Tibial nerve (tissue), 4 donors: ENCODE measurements at regions not wholly inside any gene's neighbourhood (a gene's known extent, or its start where the extent isn't known, plus 50 kb on each side); places are given as distances from the start of the nearest gene placed in this dataset.

Experiments used
- DNase-seq, 2 donors: peaks; one replicate each; pipeline ENCODE4 v3.0.0-alpha.2; 2019; ENCODE audit warnings: low spot score in 2 of 2
- H3K27ac ChIP-seq, 4 donors: fragments of 200-600 bp; sonication (generic) in 3 of 4; one replicate each; pipeline ENCODE4 v1.5.1; 2017 to 2019; ENCODE audit warnings: mild to moderate bottlenecking in 1 of 4
- H3K27me3 ChIP-seq, 2 donors: fragments of 200-600 bp; sonication (generic) in 1 of 2; one replicate each; pipeline versions ENCODE4 v1.5.1 to v1.6.0; 2017 to 2019
- H3K36me3 ChIP-seq, 3 donors: fragments of 200-600 bp; sonication (generic); one replicate each; pipeline ENCODE4 v1.5.1; 2018 to 2019
- H3K4me1 ChIP-seq, 4 donors: fragments of 200-600 bp; sonication (generic) in 3 of 4; one replicate each; pipeline ENCODE4 v1.5.1; 2017 to 2019
- H3K4me3 ChIP-seq, 4 donors: fragments of 200-600 bp; sonication (generic) in 3 of 4; one replicate each; pipeline ENCODE4 v1.5.1; 2017 to 2019; ENCODE audit warnings: mild to moderate bottlenecking in 1 of 4, moderate library complexity in 1 of 4
- H3K9me3 ChIP-seq, 4 donors: fragments of 200-600 bp; sonication (generic) in 3 of 4; one replicate each; pipeline ENCODE4 v1.5.1; 2017 to 2019
- EP300 ChIP-seq, 2 donors: sonication (generic); formaldehyde crosslinking; IDR thresholded peaks; one replicate each; pipeline ENCODE4 v1.6.1; 2017; ENCODE audit warnings: antibody characterized with exemption in 2 of 2, mild to moderate bottlenecking in 1 of 2
- POLR2A ChIP-seq, 2 donors: fragments of 450-650 bp; IDR thresholded peaks; one replicate each; pipeline ENCODE4 v1.6.1; 2017; ENCODE audit warnings: antibody characterized with exemption in 2 of 2, mild to moderate bottlenecking in 2 of 2, moderate library complexity in 2 of 2
- WGBS, 2 donors: methylation state at CpG; one replicate each; pipeline ENCODE4 v1.1.5; 2018; 5-methylcytosine and 5-hydroxymethylcytosine counted together
- TF ChIP-seq, protein P1 (sequence below), 5 experiments: fragments of 200-600 bp in 3 of 5; fragments of 450-650 bp in 2 of 5; sonication (generic) in 3 of 5; IDR thresholded peaks; one replicate each; pipeline ENCODE4 v1.5.1; 2016 to 2019; ENCODE audit warnings: antibody characterized with exemption in 5 of 5, mild to moderate bottlenecking in 3 of 5, moderate library complexity in 2 of 5

DNA sequence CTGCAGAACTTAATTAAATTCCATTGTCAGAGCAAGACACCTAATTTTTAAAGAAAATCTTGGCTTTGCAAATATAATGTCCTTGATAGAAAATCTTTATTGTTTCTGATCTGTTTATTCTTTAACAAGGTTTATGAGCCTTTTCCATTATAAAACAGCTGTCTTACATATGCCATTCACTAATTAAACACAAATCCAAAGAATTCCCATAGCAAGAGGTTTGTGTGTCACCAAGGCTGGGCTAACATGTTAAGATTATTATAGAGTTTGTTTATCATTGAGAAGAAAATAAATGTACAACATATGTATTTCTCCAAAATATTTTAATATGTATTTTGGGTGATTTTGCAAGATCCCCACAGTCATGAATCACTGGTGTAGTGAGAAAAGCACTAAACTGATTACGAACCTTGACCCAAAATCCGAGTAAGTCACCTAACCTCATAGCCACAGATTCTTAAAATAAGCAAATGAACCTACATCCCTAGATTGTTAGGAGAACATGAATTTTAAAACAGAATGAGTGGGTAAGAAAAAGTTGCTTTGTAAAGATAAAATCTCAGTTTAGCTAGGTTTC is 694.8 kb upstream of the INTU start:
- H3K4me1 ChIP-seq = no peaks in the 10 kb centered on the region
- no peaks in the 10 kb centered on the region for H3K27me3 ChIP-seq
- no peak overlapping the region for H3K4me3 ChIP-seq
- 85 to 90% methylated on average over 2 of the region's 2 CpGs for WGBS, 2 donors
- TF ChIP-seq EP300 (IDR thresholded peaks at IDR 0.05) = no peak
- TF ChIP-seq, protein P1, sequence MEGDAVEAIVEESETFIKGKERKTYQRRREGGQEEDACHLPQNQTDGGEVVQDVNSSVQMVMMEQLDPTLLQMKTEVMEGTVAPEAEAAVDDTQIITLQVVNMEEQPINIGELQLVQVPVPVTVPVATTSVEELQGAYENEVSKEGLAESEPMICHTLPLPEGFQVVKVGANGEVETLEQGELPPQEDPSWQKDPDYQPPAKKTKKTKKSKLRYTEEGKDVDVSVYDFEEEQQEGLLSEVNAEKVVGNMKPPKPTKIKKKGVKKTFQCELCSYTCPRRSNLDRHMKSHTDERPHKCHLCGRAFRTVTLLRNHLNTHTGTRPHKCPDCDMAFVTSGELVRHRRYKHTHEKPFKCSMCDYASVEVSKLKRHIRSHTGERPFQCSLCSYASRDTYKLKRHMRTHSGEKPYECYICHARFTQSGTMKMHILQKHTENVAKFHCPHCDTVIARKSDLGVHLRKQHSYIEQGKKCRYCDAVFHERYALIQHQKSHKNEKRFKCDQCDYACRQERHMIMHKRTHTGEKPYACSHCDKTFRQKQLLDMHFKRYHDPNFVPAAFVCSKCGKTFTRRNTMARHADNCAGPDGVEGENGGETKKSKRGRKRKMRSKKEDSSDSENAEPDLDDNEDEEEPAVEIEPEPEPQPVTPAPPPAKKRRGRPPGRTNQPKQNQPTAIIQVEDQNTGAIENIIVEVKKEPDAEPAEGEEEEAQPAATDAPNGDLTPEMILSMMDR (IDR thresholded peaks at IDR 0.05) = no peak
- TF ChIP-seq POLR2A (IDR thresholded peaks at IDR 0.05) = no peak
- no peaks in the 10 kb centered on the region for H3K9me3 ChIP-seq
- no peak for DNase-seq
- H3K27ac ChIP-seq = no peak overlapping the region
- H3K36me3 ChIP-seq = no peaks in the 10 kb centered on the region

DNA sequence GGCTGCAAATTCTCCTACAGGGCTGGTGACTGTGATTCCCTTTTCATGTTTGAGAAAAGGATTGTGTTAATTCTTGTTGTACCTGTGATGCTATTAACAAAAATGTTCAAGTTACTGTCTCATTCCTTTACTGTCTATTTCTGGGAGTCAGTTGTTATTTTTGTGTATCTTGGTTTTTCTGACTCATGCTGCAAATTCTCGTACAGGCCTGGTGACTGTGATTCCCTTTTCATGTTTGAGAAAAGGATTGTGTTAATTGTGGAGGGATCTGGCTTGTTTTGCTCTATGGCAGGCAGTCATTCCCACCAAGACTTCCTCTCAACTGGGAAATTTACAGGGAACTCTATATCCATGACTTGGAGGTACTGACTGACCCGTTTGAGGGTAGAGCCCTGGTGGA is 693.4 kb upstream of the INTU start:
- H3K27me3 ChIP-seq = no peaks in the 10 kb centered on the region
- 51 to 61% methylated on average over 2 of the region's 2 CpGs for WGBS, 2 donors
- H3K4me1 ChIP-seq = no peaks in the 10 kb centered on the region
- no peak for DNase-seq
- H3K4me3 ChIP-seq = no peak overlapping the region
- no peaks in the 10 kb centered on the region for H3K36me3 ChIP-seq
- TF ChIP-seq EP300 (IDR thresholded peaks at IDR 0.05) (no peak), POLR2A (IDR thresholded peaks at IDR 0.05) (no peak)
- TF ChIP-seq, protein P1 (IDR thresholded peaks at IDR 0.05) = no peak
- H3K27ac ChIP-seq = no peak overlapping the region
- no peaks in the 10 kb centered on the region for H3K9me3 ChIP-seq

DNA sequence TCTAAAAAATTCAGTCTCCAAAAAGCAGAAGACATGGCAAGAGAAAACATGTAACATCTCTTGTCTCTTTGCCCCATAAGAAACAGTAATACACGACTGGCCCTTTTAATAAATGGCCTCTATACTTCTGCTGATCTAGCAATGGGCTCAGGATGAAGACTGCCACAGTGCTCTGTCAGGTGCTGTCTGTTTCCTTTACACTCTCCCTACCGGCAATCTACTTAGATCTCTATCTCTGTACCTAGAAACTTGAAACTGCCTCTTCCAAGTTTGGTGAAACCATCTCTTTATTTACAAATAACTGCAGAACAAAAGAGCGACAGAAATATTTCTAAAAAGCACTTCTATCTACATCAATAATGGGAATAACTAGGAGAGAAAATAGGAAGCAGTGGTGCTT is 685.2 kb upstream of the INTU start:
- no peak for DNase-seq
- TF ChIP-seq EP300 (IDR thresholded peaks at IDR 0.05) = no peak
- no peak for TF ChIP-seq POLR2A (IDR thresholded peaks at IDR 0.05)
- TF ChIP-seq, protein P1 (IDR thresholded peaks at IDR 0.05) = no peak
- H3K4me3 ChIP-seq = no peak overlapping the region
- H3K27ac ChIP-seq = no peak overlapping the region
- no peaks in the 10 kb centered on the region for H3K4me1 ChIP-seq
- no peaks in the 10 kb centered on the region for H3K27me3 ChIP-seq
- WGBS, 2 donors = 80 to 82% methylated on average over 3 of the region's 3 CpGs
- no peaks in the 10 kb centered on the region for H3K9me3 ChIP-seq
- no peaks in the 10 kb centered on the region for H3K36me3 ChIP-seq

DNA sequence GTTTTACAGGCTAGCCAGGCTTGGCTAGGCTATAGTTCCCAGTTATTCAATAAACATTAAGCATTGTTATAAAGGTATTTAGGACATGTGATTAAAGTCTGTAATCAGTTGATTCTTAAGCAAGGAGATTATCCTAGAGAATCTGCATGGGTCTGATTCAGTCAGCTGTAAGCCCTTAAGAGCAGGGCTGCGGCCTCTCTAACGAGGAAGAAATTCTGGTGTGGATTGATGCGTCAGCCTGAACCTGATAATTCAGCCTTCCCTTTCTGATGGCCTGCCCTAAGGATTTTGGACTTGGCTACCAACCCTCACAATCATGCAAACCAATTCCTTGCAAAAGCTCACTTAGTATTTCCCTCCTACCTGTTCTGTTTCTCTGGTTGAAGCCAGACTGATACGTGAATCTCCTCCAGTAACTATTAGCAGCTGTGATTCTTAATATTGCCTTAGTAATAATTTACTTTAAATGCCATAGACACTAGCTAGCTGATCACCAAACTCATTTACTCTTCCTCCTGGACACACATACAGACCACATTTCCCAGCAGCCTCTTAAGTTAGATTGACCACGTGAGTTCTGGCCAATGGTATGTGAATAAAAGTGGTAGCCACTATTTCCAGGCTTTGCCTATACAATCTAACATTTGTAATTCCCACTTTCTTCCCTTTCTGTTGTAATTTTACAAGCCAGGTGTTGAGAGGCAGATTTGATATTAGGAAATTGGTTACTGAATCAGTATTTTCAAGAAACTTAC is 678.0 kb upstream of the INTU start:
- no peak for DNase-seq
- H3K4me1 ChIP-seq = no peaks in the 10 kb centered on the region
- no peaks in the 10 kb centered on the region for H3K36me3 ChIP-seq
- TF ChIP-seq POLR2A (IDR thresholded peaks at IDR 0.05) = no peak
- TF ChIP-seq EP300 (IDR thresholded peaks at IDR 0.05) = no peak
- TF ChIP-seq, protein P1 (IDR thresholded peaks at IDR 0.05) = no peak
- 92 to 96% methylated on average over 5 of the region's 5 CpGs for WGBS, 2 donors
- H3K9me3 ChIP-seq = no peaks in the 10 kb centered on the region
- no peak overlapping the region for H3K4me3 ChIP-seq
- H3K27me3 ChIP-seq = no peaks in the 10 kb centered on the region
- H3K27ac ChIP-seq = no peak overlapping the region
